HG02870 (cell line): ENCODE measurements at regions not wholly inside any gene's neighbourhood (a gene's known extent, or its start where the extent isn't known, plus 50 kb on each side); places are given as distances from the start of the nearest gene placed in this dataset.
A peak's percentile ranks its signal among the peaks of the same experiment; 100 is the strongest.

Experiments
- ATAC-seq: cut with Tn5 transposase; IDR thresholded peaks from one replicate; pipeline ENCODE4 v1.9.1; 2021; ENCODE audit warnings: mild to moderate bottlenecking, moderate library complexity; ENCODE audit not compliant: unreplicated experiment

- no peak for ATAC-seq
Measured at GRCh38 chr5:146940295-146940694, 61.7 kb upstream of the PPP2R2B start.

- ATAC-seq = no peak
Measured at GRCh38 chr5:146944019-146944418, 65.5 kb upstream of the PPP2R2B start.

GRCh38 chr5:146944764-146945616 lies 66.4 kb upstream of the PPP2R2B start:
- ATAC-seq = no peak

DNA sequence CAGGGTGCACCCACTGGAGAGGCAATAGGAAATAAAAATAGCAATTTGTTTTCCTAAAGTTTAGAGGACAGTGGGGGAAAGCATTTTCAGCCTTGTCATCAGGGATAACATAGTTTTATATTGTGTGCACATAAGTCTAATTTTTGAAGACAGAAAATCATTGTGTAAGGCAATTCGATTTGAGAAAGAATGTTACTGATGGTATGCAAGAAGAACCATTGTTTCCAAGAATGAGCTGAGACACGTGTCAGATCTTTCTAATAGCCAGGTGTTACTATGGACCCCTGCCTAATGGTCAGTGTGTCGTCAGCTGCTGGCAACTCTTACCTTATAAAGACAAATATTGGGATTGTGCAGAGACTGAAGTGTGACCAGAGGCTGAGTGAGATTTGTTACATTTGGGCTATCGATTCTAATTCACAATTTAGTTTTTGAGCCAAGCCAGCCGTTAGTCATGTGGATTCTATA lies 67.1 kb upstream of the PPP2R2B start:
- no peak for ATAC-seq

DNA sequence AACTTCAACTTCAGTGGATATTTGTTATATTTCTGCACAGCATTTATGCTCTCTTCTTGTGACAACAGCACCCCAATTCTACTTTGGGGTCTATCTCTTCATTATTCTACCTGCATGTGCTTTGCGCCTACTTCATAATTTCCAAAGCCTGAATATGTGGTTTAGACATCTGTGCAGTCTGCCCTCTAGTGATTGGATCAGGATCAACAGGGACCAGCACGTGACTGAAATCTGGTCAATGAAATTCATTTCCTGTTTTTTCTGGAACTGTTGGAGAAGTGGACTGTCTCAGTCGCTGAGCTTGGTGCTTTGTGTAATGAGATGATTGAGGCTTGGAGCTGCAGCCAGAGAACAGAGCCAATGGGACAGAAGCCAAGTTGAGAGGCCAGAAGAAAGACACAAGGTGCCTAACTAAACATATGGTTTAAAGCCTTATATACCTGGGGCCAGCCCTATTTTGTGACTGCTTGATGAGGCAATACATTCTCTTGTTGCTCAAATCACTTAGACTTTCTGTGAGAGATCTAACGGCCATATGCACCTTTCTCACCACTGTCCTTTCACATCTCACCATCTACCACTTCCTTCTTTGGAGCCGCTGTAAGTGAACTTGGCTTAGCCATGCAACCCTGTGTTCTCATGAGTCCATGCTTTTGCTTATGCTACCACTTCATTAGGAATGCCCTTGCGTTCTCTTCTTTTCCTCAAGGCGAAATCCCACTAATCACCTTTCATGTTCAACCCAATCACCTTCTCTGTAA lies 68.8 kb upstream of the PPP2R2B start:
- ATAC-seq = no peak

GRCh38 chr5:146948666-146949065 lies 70.1 kb upstream of the PPP2R2B start:
- ATAC-seq = no peak

DNA sequence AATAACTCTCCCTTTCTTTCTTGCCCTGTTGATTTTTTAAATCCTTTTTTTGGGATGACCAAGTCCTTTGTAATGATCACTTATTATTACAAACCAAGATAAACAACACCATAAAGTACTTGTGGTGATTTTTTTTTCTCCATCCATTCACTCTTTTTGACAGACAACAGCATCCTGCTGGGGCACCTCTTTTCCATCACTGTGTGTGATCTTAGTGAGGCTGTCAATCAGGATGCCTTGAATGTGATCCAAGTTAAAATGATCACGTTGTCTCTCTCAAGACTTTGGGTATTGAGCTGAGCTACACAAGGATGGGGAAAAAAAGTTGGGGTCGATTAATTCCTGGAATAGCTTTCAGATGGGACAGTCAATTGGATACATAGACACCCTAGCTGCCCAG lies 73.6 kb upstream of the PPP2R2B start:
- ATAC-seq = no peak

- no peak for ATAC-seq
Measured at GRCh38 chr5:146956217-146956616, 77.7 kb upstream of the PPP2R2B start.

DNA sequence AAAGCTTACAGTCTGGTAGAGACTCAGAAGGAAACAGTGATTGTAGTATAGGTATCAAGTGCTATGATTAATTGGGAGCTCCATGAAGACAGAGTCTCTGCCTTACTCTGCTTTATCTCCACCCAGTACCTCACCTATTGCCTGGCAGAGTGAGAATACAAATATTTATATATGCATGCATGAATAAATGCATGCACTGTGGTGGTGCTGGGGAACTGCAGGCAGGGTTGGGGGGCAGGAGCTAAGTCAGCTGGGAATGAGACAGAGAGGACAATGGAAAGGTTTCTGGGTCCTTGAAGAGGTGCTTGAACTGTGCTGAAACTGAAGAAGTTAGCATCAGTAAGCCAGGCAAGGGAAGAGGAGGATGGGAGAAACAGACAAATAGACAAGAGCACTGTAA lies 80.8 kb upstream of the PPP2R2B start:
- ATAC-seq = no peak

- no peak for ATAC-seq
Measured at GRCh38 chr5:146962801-146963355, 84.3 kb upstream of the PPP2R2B start.

- ATAC-seq = peak; percentile 97
Measured at GRCh38 chr5:146965761-146966659, 87.5 kb upstream of the PPP2R2B start.

- ATAC-seq = no peak
Measured at GRCh38 chr5:146967646-146968045, 89.1 kb upstream of the PPP2R2B start.

GRCh38 chr5:146971401-146971800 lies 92.8 kb upstream of the PPP2R2B start:
- ATAC-seq = no peak

GRCh38 chr5:146986469-146986868 lies 107.9 kb upstream of the PPP2R2B start:
- ATAC-seq = no peak

DNA sequence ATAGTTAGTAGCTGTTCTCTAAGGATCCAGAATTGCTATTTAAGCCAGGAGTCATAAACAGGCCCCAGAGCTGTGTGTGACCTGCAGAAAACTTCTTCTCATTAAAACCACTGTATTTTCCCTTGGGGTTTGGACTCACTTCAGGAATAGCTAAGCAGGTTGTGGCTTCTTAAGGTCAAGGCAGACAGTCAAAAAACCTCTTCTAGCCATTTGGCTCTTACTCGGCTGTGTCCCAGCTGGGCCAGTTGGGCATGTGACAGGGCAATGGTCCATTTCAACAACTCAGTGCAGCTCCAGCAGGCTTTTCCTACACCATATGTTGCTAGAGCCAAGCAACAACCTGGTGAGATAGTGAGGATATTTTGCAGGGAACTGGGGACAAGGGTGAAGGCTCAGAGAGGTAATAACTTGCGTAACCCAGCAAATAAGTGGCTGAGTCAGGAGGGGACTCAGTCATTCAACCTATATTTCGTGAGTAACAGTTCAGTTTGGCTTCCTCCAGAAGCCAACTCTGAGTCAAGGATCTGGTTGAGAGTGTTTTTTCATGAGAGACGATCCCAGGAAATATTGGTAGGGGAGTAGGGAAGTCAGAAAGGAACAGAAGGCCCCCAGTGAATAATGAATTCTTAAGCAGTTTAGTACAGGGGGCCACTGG lies 115.4 kb upstream of the PPP2R2B start:
- no peak for ATAC-seq

GRCh38 chr5:146995878-146996277 lies 117.3 kb upstream of the PPP2R2B start:
- no peak for ATAC-seq

- no peak for ATAC-seq
Measured at GRCh38 chr5:147015405-147015804, 136.8 kb upstream of the PPP2R2B start.

- no peak for ATAC-seq
Measured at GRCh38 chr5:147017191-147017590, 138.6 kb upstream of the PPP2R2B start.

DNA sequence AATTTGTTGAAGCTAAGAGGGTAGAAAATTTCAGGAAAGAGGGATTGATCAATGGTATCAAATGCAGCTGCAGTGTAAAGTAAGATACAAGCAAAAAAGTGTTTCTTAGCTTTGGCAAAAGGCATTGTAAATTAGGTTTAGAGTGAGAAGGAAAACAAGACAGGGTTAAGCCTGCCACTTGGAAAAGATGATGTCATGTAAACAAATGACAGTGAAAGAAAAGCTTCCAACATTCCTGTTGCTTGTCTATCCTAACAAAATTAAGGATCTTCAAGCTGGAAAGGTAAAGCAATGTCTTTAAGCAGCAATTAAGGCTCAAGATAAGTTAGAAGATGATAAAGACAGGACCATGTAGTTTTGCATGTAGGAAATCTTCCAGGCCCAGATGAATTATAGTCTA lies 139.1 kb upstream of the PPP2R2B start:
- ATAC-seq = no peak

DNA sequence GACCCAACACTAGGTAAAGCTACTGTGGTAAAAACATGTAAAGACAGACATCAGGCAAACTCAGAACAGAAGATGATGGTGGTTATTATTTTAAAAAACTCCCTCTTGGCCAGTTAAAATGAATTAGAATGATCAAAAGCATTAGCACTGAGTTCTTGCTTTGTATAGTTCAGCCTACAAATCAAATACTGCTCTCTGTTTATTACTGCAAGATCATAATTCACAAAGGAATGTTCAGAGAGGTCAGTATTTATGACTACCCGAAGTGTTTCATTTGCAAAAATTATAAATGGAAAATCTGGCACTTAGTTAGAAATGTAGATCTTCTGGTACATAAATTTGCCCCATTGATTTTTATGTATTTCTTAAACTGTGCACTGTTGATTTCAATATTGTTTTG lies 140.3 kb upstream of the PPP2R2B start:
- ATAC-seq = no peak
